ENCODE measurements at regions not wholly inside any gene's neighbourhood (a gene's known extent, or its start where the extent isn't known, plus 50 kb on each side); places are given as distances from the start of the nearest gene placed in this dataset.

- H3K4me1 ChIP-seq (ENCODE audit: insufficient read depth, low read length), result no peaks in the 10 kb centered on the region
- H3K9ac ChIP-seq (ENCODE audit: low read depth, low read length), result no peak overlapping the region
- H3K36me3 ChIP-seq (ENCODE audit: insufficient read depth, low read length), result no peaks in the 10 kb centered on the region
- H3K9me3 ChIP-seq (ENCODE audit: control insufficient read depth, insufficient read depth, low read length), result no peaks in the 10 kb centered on the region
Measured at GRCh38 chr10:31081937-31082840, 50.5 kb upstream of the ZNF438 start.

- Histone ChIP-seq H3K9ac (ENCODE audit: low read depth, low read length) (no peak overlapping the region), H3K36me3 (ENCODE audit: insufficient read depth, low read length) (no peaks in the 10 kb centered on the region), H3K9me3 (ENCODE audit: control insufficient read depth, insufficient read depth, low read length) (no peaks in the 10 kb centered on the region), H3K4me1 (ENCODE audit: insufficient read depth, low read length) (no peaks in the 10 kb centered on the region)
Measured at GRCh38 chr10:31083765-31084184, 52.1 kb upstream of the ZNF438 start.

- Histone ChIP-seq H3K9ac (ENCODE audit: low read depth, low read length) (no peak overlapping the region), H3K36me3 (ENCODE audit: insufficient read depth, low read length) (no peaks in the 10 kb centered on the region), H3K4me1 (ENCODE audit: insufficient read depth, low read length) (no peaks in the 10 kb centered on the region), H3K9me3 (ENCODE audit: control insufficient read depth, insufficient read depth, low read length) (no peaks in the 10 kb centered on the region)
Measured at GRCh38 chr10:31087011-31087410, 55.3 kb upstream of the ZNF438 start.

GRCh38 chr10:31087851-31088250, 56.2 kb upstream of the ZNF438 start:
- Histone ChIP-seq H3K4me1 (ENCODE audit: insufficient read depth, low read length) (no peaks in the 10 kb centered on the region), H3K36me3 (ENCODE audit: insufficient read depth, low read length) (no peaks in the 10 kb centered on the region), H3K9ac (ENCODE audit: low read depth, low read length) (no peak overlapping the region), H3K9me3 (ENCODE audit: control insufficient read depth, insufficient read depth, low read length) (no peaks in the 10 kb centered on the region)

- Histone ChIP-seq H3K9ac (ENCODE audit: low read depth, low read length) (no peak overlapping the region), H3K36me3 (ENCODE audit: insufficient read depth, low read length) (no peaks in the 10 kb centered on the region), H3K9me3 (ENCODE audit: control insufficient read depth, insufficient read depth, low read length) (no peaks in the 10 kb centered on the region), H3K4me1 (ENCODE audit: insufficient read depth, low read length) (no peaks in the 10 kb centered on the region)
Measured at GRCh38 chr10:31090894-31091607, 59.4 kb upstream of the ZNF438 start.

GRCh38 chr10:31095677-31096560, 64.3 kb upstream of the ZNF438 start:
- H3K9ac ChIP-seq (ENCODE audit: low read depth, low read length), result no peak overlapping the region
- H3K36me3 ChIP-seq (ENCODE audit: insufficient read depth, low read length), result no peaks in the 10 kb centered on the region
- no peaks in the 10 kb centered on the region for H3K9me3 ChIP-seq (ENCODE audit: control insufficient read depth, insufficient read depth, low read length)
- H3K4me1 ChIP-seq (ENCODE audit: insufficient read depth, low read length), result no peaks in the 10 kb centered on the region; the same call in 1 of the 2 replicates

GRCh38 chr10:31098046-31098445, 66.4 kb upstream of the ZNF438 start:
- H3K9ac ChIP-seq (ENCODE audit: low read depth, low read length), result no peak overlapping the region
- peaks cover 4% of the 10 kb centered on the region; the same call in 1 of the 2 replicates for H3K4me1 ChIP-seq (ENCODE audit: insufficient read depth, low read length)

GRCh38 chr10:31099094-31099493, 67.4 kb upstream of the ZNF438 start:
- Histone ChIP-seq H3K36me3 (ENCODE audit: insufficient read depth, low read length) (no peaks in the 10 kb centered on the region), H3K9ac (ENCODE audit: low read depth, low read length) (no peak overlapping the region), H3K4me1 (ENCODE audit: insufficient read depth, low read length) (peaks cover 8% of the 10 kb centered on the region; the same call in 1 of the 2 replicates), H3K9me3 (ENCODE audit: control insufficient read depth, insufficient read depth, low read length) (no peaks in the 10 kb centered on the region)

More at GRCh38 chr10:31098046-31098445, 66.4 kb upstream of the ZNF438 start:
- Histone ChIP-seq H3K9me3 (ENCODE audit: control insufficient read depth, insufficient read depth, low read length) (no peaks in the 10 kb centered on the region), H3K36me3 (ENCODE audit: insufficient read depth, low read length) (no peaks in the 10 kb centered on the region)

GRCh38 chr10:31099664-31100063, 68.0 kb upstream of the ZNF438 start:
- Histone ChIP-seq H3K9ac (ENCODE audit: low read depth, low read length) (no peak overlapping the region), H3K9me3 (ENCODE audit: control insufficient read depth, insufficient read depth, low read length) (no peaks in the 10 kb centered on the region), H3K36me3 (ENCODE audit: insufficient read depth, low read length) (no peaks in the 10 kb centered on the region), H3K4me1 (ENCODE audit: insufficient read depth, low read length) (peaks cover 8% of the 10 kb centered on the region; the same call in 1 of the 2 replicates)

GRCh38 chr10:31100115-31100601, 68.5 kb upstream of the ZNF438 start:
- Histone ChIP-seq H3K9ac (ENCODE audit: low read depth, low read length) (no peak overlapping the region), H3K36me3 (ENCODE audit: insufficient read depth, low read length) (no peaks in the 10 kb centered on the region), H3K4me1 (ENCODE audit: insufficient read depth, low read length) (peaks cover 8% of the 10 kb centered on the region; the same call in 1 of the 2 replicates), H3K9me3 (ENCODE audit: control insufficient read depth, insufficient read depth, low read length) (no peaks in the 10 kb centered on the region)

- Histone ChIP-seq H3K9me3 (ENCODE audit: control insufficient read depth, insufficient read depth, low read length) (no peaks in the 10 kb centered on the region), H3K4me1 (ENCODE audit: insufficient read depth, low read length) (peaks cover 8% of the 10 kb centered on the region; the same call in 1 of the 2 replicates), H3K36me3 (ENCODE audit: insufficient read depth, low read length) (no peaks in the 10 kb centered on the region), H3K9ac (ENCODE audit: low read depth, low read length) (no peak overlapping the region)
Measured at GRCh38 chr10:31100662-31101061, 69.0 kb upstream of the ZNF438 start.

- Histone ChIP-seq H3K9ac (ENCODE audit: low read depth, low read length) (no peak overlapping the region), H3K36me3 (ENCODE audit: insufficient read depth, low read length) (no peaks in the 10 kb centered on the region), H3K9me3 (ENCODE audit: control insufficient read depth, insufficient read depth, low read length) (no peaks in the 10 kb centered on the region), H3K4me1 (ENCODE audit: insufficient read depth, low read length) (peaks cover 8% of the 10 kb centered on the region; the same call in 1 of the 2 replicates)
Measured at GRCh38 chr10:31101123-31101522, 69.5 kb upstream of the ZNF438 start.

- Histone ChIP-seq H3K9ac (ENCODE audit: low read depth, low read length) (no peak overlapping the region), H3K9me3 (ENCODE audit: control insufficient read depth, insufficient read depth, low read length) (no peaks in the 10 kb centered on the region), H3K4me1 (ENCODE audit: insufficient read depth, low read length) (peaks cover 8% of the 10 kb centered on the region; the same call in 1 of the 2 replicates), H3K36me3 (ENCODE audit: insufficient read depth, low read length) (no peaks in the 10 kb centered on the region)
Measured at GRCh38 chr10:31102421-31102820, 70.8 kb upstream of the ZNF438 start.

GRCh38 chr10:31103112-31103511, 71.4 kb upstream of the ZNF438 start:
- no peaks in the 10 kb centered on the region for H3K9me3 ChIP-seq (ENCODE audit: control insufficient read depth, insufficient read depth, low read length)
- peaks cover 8% of the 10 kb centered on the region; the same call in 1 of the 2 replicates for H3K4me1 ChIP-seq (ENCODE audit: insufficient read depth, low read length)
- H3K9ac ChIP-seq (ENCODE audit: low read depth, low read length), result no peak overlapping the region
- no peaks in the 10 kb centered on the region for H3K36me3 ChIP-seq (ENCODE audit: insufficient read depth, low read length)

Measured in ES-I3 (cell line).